Tibial nerve (tissue), 4 donors: ENCODE measurements at regions not wholly inside any gene's neighbourhood (a gene's known extent, or its start where the extent isn't known, plus 50 kb on each side); places are given as distances from the start of the nearest gene placed in this dataset.

Source experiments
- CTCF ChIP-seq, 5 experiments: fragments of 200-600 bp in 3 of 5; fragments of 450-650 bp in 2 of 5; sonication (generic) in 3 of 5; IDR thresholded peaks; one replicate each; pipeline ENCODE4 v1.5.1; 2016 to 2019; ENCODE audit warnings: antibody characterized with exemption in 5 of 5, mild to moderate bottlenecking in 3 of 5, moderate library complexity in 2 of 5
- EP300 ChIP-seq, 2 donors: sonication (generic); formaldehyde crosslinking; IDR thresholded peaks; one replicate each; pipeline ENCODE4 v1.6.1; 2017; ENCODE audit warnings: antibody characterized with exemption in 2 of 2, mild to moderate bottlenecking in 1 of 2
- POLR2A ChIP-seq, 2 donors: fragments of 450-650 bp; IDR thresholded peaks; one replicate each; pipeline ENCODE4 v1.6.1; 2017; ENCODE audit warnings: antibody characterized with exemption in 2 of 2, mild to moderate bottlenecking in 2 of 2, moderate library complexity in 2 of 2

GRCh38 chr4:20645236-20645635 lies 55.0 kb upstream of the PACRGL start:
- TF ChIP-seq POLR2A (IDR thresholded peaks at IDR 0.05) (no peak), CTCF (IDR thresholded peaks at IDR 0.05) (no peak), EP300 (IDR thresholded peaks at IDR 0.05) (no peak)
